Sigmoid colon (tissue), 3 donors: ENCODE measurements at regions not wholly inside any gene's neighbourhood (a gene's known extent, or its start where the extent isn't known, plus 50 kb on each side); places are given as distances from the start of the nearest gene placed in this dataset.

Experiments
- POLR2A ChIP-seq, 2 donors: fragments of 450-650 bp; IDR thresholded peaks; one replicate each; pipeline ENCODE4 v1.6.1; 2016; ENCODE audit warnings: antibody characterized with exemption in 2 of 2, mild to moderate bottlenecking in 2 of 2, moderate library complexity in 2 of 2
- TF ChIP-seq, protein P1 (sequence below), 4 experiments: fragments of 450-650 bp in 3 of 4; fragments of 200-600 bp in 1 of 4; IDR thresholded peaks; one replicate each; pipeline ENCODE4 v1.5.1; 2016 to 2019; ENCODE audit warnings: antibody characterized with exemption in 4 of 4, mild to moderate bottlenecking in 3 of 4, moderate library complexity in 2 of 4

DNA sequence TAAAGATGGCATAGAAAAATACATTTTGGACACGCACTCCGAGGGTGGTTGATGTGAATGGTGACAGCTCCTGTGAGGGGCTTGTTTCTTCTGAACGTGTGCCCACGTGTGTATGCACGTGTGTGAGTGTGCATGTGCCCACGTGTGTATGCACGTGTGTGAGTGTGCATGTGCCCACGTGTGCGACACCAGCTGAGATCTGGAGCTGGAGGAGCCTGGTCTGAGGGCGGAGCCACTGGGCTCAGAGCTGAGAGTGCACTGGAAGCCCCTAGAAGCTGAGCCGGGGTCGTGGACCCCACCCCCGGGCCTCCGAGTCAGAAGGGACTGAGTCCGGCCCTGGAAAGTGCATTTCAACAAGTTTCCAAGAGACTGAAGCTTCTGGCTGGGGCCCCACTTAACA, 282.5 kb upstream of the IRX4 start:
- TF ChIP-seq POLR2A (IDR thresholded peaks at IDR 0.05) = no peak
- TF ChIP-seq, protein P1, sequence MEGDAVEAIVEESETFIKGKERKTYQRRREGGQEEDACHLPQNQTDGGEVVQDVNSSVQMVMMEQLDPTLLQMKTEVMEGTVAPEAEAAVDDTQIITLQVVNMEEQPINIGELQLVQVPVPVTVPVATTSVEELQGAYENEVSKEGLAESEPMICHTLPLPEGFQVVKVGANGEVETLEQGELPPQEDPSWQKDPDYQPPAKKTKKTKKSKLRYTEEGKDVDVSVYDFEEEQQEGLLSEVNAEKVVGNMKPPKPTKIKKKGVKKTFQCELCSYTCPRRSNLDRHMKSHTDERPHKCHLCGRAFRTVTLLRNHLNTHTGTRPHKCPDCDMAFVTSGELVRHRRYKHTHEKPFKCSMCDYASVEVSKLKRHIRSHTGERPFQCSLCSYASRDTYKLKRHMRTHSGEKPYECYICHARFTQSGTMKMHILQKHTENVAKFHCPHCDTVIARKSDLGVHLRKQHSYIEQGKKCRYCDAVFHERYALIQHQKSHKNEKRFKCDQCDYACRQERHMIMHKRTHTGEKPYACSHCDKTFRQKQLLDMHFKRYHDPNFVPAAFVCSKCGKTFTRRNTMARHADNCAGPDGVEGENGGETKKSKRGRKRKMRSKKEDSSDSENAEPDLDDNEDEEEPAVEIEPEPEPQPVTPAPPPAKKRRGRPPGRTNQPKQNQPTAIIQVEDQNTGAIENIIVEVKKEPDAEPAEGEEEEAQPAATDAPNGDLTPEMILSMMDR (IDR thresholded peaks at IDR 0.05) = no peak
